VCaP (cell line): ENCODE measurements at regions not wholly inside any gene's neighbourhood (a gene's known extent, or its start where the extent isn't known, plus 50 kb on each side); places are given as distances from the start of the nearest gene placed in this dataset.

ENCODE experiments used
- H3K27ac ChIP-seq: fragments of 450-650 bp; 2 replicates; pipeline ENCODE4 v1.5.1; 2017
- CTCF ChIP-seq: fragments of 450-650 bp; conservative IDR thresholded peaks from 2 replicates; pipeline ENCODE4 v1.5.1; 2017; ENCODE audit warnings: mild to moderate bottlenecking, moderate library complexity

- H3K27ac ChIP-seq = no peak overlapping the region
- TF ChIP-seq CTCF = no peak
Measured at GRCh38 chr14:48744202-48744601, 842.0 kb downstream of the RPS29 start.

GRCh38 chr14:48738186-48738925 is 847.8 kb downstream of the RPS29 start:
- H3K27ac ChIP-seq = no peak overlapping the region
- no peak for TF ChIP-seq CTCF

GRCh38 chr14:48735607-48736006 is 850.6 kb downstream of the RPS29 start:
- no peak overlapping the region for H3K27ac ChIP-seq
- TF ChIP-seq CTCF = no peak

GRCh38 chr14:48731260-48731659 is 854.9 kb downstream of the RPS29 start:
- no peak for TF ChIP-seq CTCF
- H3K27ac ChIP-seq = no peak overlapping the region

DNA sequence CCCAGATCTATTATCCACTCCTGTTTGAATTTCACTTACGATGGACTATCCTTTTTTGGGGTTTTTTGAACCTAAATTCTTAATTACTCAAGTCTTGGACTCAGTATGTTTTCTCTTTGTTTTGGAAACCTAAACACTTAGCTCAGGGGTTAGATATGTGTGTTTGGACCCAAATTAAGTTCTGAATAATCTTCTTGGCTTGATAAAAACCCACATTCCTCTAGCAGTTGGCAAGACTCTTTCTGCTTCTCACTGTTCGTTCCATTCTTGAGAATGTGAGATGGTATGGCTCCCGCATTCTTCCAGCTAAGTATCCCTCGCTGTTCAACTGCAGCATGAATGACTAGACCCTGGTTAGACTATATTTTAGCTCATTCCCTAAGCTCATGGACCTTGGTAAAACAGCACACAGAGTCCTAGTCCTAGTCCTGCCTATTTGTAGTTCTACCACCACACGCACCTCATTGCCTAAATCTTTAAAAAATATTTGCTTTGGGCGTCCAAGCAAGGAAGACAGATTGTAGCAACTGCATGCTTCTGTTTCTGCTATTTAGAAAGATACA is 860.0 kb downstream of the RPS29 start:
- no peak for TF ChIP-seq CTCF
- no peak overlapping the region for H3K27ac ChIP-seq

DNA sequence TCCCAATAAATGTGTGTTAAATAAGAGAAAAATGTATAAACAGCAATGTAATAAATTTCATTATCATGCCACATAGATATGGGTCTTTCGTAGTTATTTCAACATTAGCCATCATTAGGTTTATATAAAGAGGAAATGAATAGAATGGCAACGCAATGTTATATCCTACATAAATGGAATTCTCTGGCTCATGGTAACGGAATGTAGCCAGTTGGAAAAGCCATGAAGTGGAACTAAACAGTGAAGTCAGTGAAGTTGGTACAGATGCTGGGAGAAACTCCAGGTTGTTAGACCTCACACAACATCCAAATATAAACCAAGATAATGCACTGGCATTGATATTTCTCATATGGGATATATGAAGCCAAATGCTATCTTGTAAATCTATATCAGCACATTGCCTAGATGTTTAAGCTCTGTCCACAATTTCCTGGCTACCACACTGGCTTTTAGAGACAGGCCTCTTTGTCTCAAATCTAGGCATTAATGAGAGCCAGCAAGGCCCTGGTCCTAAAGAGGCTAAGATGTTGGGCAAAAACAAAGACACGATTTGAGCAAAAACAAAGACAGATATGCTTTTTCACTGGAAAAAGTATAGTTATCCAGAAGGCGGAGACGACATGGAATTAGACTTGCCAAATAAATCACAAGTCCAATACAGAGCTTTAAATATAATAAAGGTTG is 861.0 kb downstream of the RPS29 start:
- no peak overlapping the region for H3K27ac ChIP-seq

More for the DNA sequence above, 861.0 kb downstream of the RPS29 start:
- TF ChIP-seq CTCF = no peak
